GM21619 (cell line): ENCODE measurements at regions not wholly inside any gene's neighbourhood (a gene's known extent, or its start where the extent isn't known, plus 50 kb on each side); places are given as distances from the start of the nearest gene placed in this dataset.

Source experiments
- ATAC-seq: cut with Tn5 transposase; IDR thresholded peaks from one replicate; pipeline ENCODE4 v1.9.1; 2021; ENCODE audit not compliant: unreplicated experiment

- ATAC-seq: no peak
Observed at GRCh38 chr3:159593927-159594605, 394.6 kb upstream of the IL12A start.

GRCh38 chr3:159600291-159600690 is 388.3 kb upstream of the IL12A start:
- ATAC-seq: no peak

- no peak for ATAC-seq
Observed at GRCh38 chr3:159604151-159604581, 384.5 kb upstream of the IL12A start.

GRCh38 chr3:159605101-159605500 is 383.5 kb upstream of the IL12A start:
- ATAC-seq: no peak

- no peak for ATAC-seq
Observed at GRCh38 chr3:159605776-159606175, 382.9 kb upstream of the IL12A start.

GRCh38 chr3:159607856-159608255 is 380.8 kb upstream of the IL12A start:
- ATAC-seq: no peak

- ATAC-seq: no peak
Observed at GRCh38 chr3:159608311-159608710, 380.3 kb upstream of the IL12A start.

- ATAC-seq: no peak
Observed at GRCh38 chr3:159609625-159610024, 379.0 kb upstream of the IL12A start.

GRCh38 chr3:159616234-159616825 is 372.3 kb upstream of the IL12A start:
- ATAC-seq: no peak

GRCh38 chr3:159619341-159619885 is 369.2 kb upstream of the IL12A start:
- ATAC-seq: no peak

- ATAC-seq: no peak
Observed at GRCh38 chr3:159620281-159620680, 368.4 kb upstream of the IL12A start.

GRCh38 chr3:159620873-159621272 is 367.8 kb upstream of the IL12A start:
- no peak for ATAC-seq

- no peak for ATAC-seq
Observed at GRCh38 chr3:159624616-159625015, 364.0 kb upstream of the IL12A start.

- no peak for ATAC-seq
Observed at GRCh38 chr3:159625594-159625993, 363.0 kb upstream of the IL12A start.

- no peak for ATAC-seq
Observed at GRCh38 chr3:159626598-159626997, 362.0 kb upstream of the IL12A start.

GRCh38 chr3:159627229-159627628 is 361.4 kb upstream of the IL12A start:
- no peak for ATAC-seq

GRCh38 chr3:159627634-159628033 is 361.0 kb upstream of the IL12A start:
- no peak for ATAC-seq

- ATAC-seq: no peak
Observed at GRCh38 chr3:159629329-159630084, 359.1 kb upstream of the IL12A start.

GRCh38 chr3:159631226-159631625 is 357.4 kb upstream of the IL12A start:
- no peak for ATAC-seq

- ATAC-seq: no peak
Observed at GRCh38 chr3:159632128-159632527, 356.5 kb upstream of the IL12A start.

- no peak for ATAC-seq
Observed at GRCh38 chr3:159632851-159633250, 355.8 kb upstream of the IL12A start.

GRCh38 chr3:159634483-159634882 is 354.2 kb upstream of the IL12A start:
- no peak for ATAC-seq
